ENCODE measurements at regions not wholly inside any gene's neighbourhood (a gene's known extent, or its start where the extent isn't known, plus 50 kb on each side); places are given as distances from the start of the nearest gene placed in this dataset.

DNA sequence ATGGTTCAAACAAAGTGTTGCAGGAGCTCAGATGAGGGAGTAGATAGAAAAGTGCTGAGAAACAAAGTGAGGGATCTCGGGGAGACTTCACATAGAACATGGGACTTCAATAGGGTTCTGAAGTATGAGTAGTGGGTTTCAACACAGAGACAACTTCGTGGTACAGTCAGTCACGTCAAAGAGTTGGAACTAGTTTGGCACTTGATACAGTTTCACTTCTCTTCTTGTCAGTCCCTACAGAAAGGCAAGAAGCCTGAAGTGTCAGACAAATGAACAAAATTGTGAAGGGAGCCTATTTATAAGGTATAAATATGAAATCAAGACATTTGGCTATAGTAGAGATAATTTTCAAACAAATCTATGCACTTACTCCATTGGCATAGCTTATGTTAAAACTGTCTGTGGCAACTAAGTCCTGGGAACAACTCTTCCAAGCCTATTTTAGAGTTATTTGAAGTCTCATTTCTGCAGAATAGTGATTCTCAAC, 338.0 kb downstream of the TDRD15 start:
- ChIA-PET CTCF (no interaction called here), POLR2A (no interaction called here)
- DNase-seq (ENCODE audit: low read depth) = no peak
- TF ChIP-seq, protein P1, sequence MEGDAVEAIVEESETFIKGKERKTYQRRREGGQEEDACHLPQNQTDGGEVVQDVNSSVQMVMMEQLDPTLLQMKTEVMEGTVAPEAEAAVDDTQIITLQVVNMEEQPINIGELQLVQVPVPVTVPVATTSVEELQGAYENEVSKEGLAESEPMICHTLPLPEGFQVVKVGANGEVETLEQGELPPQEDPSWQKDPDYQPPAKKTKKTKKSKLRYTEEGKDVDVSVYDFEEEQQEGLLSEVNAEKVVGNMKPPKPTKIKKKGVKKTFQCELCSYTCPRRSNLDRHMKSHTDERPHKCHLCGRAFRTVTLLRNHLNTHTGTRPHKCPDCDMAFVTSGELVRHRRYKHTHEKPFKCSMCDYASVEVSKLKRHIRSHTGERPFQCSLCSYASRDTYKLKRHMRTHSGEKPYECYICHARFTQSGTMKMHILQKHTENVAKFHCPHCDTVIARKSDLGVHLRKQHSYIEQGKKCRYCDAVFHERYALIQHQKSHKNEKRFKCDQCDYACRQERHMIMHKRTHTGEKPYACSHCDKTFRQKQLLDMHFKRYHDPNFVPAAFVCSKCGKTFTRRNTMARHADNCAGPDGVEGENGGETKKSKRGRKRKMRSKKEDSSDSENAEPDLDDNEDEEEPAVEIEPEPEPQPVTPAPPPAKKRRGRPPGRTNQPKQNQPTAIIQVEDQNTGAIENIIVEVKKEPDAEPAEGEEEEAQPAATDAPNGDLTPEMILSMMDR (IDR thresholded peaks at IDR 0.05; ENCODE audit: insufficient read depth, low read depth, low read length) = no peak
- Histone ChIP-seq H3K36me3 (ENCODE audit: control insufficient read depth, insufficient read depth, low read length) (no peaks in the 10 kb centered on the region), H3K4me3 (ENCODE audit: low read depth, low read length) (no peak overlapping the region), H3K27me3 (ENCODE audit: control insufficient read depth, insufficient read depth, low read length) (no peaks in the 10 kb centered on the region)

DNA sequence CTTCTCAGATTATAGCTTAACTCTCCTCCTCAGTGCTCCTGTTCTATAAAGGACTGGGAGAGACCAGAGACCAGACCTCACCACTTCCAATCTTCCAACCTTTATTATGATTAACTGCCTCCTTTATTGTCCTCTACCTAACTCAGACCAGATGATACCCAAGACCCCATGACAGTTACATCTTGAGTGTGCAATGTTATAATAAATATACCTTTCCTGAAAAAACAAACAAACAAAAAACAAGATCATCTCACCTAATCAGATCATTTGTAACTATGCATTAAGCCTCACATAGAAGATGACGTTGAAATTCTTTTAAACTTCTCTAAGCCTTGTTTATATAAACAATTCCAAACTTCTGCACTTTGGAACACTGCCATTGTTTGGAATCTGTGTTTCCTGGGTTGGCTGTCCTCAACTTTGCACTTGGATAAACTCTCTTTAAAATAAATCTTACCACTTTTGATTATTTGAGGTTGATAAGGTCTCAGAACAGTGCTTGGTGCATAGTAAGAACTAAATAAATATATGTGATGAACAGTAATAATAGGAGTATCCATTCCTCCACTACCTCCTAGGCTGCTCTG, 342.7 kb downstream of the TDRD15 start:
- TF ChIP-seq, protein P1 (IDR thresholded peaks at IDR 0.05; ENCODE audit: insufficient read depth, low read depth, low read length) = no peak
- POLR2A ChIA-PET = no interaction called here
- Histone ChIP-seq H3K4me3 (ENCODE audit: low read depth, low read length) (no peak overlapping the region), H3K27me3 (ENCODE audit: control insufficient read depth, insufficient read depth, low read length) (no peaks in the 10 kb centered on the region), H3K36me3 (ENCODE audit: control insufficient read depth, insufficient read depth, low read length) (no peaks in the 10 kb centered on the region)
- DNase-seq (ENCODE audit: low read depth) = no peak
- CTCF ChIA-PET = interaction anchor here (0.7 kb wide), 1 partner anchor 296 kb away, joined by 3 read pairs; no protein-coding TSS in a partner anchor

DNA sequence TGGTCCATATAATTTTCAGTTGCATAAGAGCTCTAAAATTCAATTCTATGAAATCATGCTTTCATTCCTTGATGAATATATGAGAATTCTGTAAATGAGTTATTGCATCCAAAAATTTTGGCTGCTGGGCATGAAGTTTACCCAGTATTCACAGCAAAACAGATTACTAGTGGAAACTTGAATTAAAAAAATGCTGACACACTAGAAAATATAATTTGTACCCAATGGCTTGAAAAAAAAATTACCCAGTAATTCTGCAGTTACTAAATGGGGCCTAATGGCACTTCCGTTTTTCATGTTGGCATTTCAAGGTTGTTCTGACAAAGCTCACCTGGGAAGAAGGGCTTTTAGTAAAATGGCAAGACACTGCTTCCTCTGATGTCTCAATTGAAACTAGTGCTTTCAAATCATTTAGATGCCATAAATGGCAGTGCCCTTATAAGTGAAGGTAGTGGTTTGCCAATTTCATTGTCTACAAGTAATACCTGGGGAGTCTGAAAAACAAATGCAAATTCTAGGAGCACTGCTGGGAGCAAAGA, 343.6 kb downstream of the TDRD15 start:
- TF ChIP-seq, protein P1 (IDR thresholded peaks at IDR 0.05; ENCODE audit: insufficient read depth, low read depth, low read length) = no peak
- Histone ChIP-seq H3K27me3 (ENCODE audit: control insufficient read depth, insufficient read depth, low read length) (no peaks in the 10 kb centered on the region), H3K36me3 (ENCODE audit: control insufficient read depth, insufficient read depth, low read length) (no peaks in the 10 kb centered on the region), H3K4me3 (ENCODE audit: low read depth, low read length) (no peak overlapping the region)
- ChIA-PET CTCF (no interaction called here), POLR2A (no interaction called here)
- no peak for DNase-seq (ENCODE audit: low read depth)

DNA sequence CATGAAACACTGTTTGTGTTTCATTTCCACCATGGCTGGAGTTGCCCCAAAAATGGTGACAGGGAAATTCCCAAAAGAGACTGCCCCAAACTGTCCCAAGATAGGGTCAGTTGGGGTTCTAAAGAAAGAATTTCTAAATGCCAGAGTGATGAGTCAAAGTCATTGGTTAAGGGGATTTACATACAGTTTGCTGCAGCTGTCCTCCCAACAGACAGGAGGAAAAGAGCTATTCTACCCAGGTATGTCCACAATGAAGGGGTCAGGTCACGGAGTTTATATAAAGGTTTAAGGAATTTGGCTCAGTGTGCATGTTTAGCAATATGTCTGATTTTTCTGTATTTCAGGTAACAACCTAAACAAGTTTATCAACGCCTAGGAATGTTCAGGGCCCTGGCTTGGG, 344.1 kb downstream of the TDRD15 start:
- no peak for DNase-seq (ENCODE audit: low read depth)
- H3K4me3 ChIP-seq (ENCODE audit: low read depth, low read length) = no peak overlapping the region
- TF ChIP-seq, protein P1 (IDR thresholded peaks at IDR 0.05; ENCODE audit: insufficient read depth, low read depth, low read length) = no peak
- ChIA-PET POLR2A (no interaction called here), CTCF (no interaction called here)
- no peaks in the 10 kb centered on the region for H3K36me3 ChIP-seq (ENCODE audit: control insufficient read depth, insufficient read depth, low read length)
- H3K27me3 ChIP-seq (ENCODE audit: control insufficient read depth, insufficient read depth, low read length) = no peaks in the 10 kb centered on the region

DNA sequence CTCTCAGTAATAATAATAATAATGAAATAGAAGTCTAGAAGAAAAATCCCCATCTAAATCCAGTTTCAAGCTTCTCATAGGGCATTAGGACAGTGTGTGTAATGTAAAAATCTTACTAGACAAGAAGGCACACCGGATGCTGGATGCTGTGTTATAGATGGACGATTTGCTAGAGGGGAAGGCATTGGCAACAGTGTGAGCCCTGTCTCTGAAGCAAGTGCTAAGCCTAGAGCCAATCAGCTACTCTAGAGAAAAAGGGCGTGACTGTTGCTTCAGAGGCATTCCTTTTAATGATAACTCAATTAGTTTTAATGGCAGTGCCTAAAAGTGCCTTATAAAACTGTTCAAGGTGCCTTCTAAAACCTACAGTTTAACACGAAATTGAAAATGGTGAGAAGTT, 344.9 kb downstream of the TDRD15 start:
- Histone ChIP-seq H3K36me3 (ENCODE audit: control insufficient read depth, insufficient read depth, low read length) (no peaks in the 10 kb centered on the region), H3K4me3 (ENCODE audit: low read depth, low read length) (no peak overlapping the region), H3K27me3 (ENCODE audit: control insufficient read depth, insufficient read depth, low read length) (no peaks in the 10 kb centered on the region)
- DNase-seq (ENCODE audit: low read depth) = no peak
- ChIA-PET POLR2A (no interaction called here), CTCF (no interaction called here)
- TF ChIP-seq, protein P1 (IDR thresholded peaks at IDR 0.05; ENCODE audit: insufficient read depth, low read depth, low read length) = no peak

Measured in BJ (cell line).